ENCODE measurements at regions not wholly inside any gene's neighbourhood (a gene's known extent, or its start where the extent isn't known, plus 50 kb on each side); places are given as distances from the start of the nearest gene placed in this dataset.

DNA sequence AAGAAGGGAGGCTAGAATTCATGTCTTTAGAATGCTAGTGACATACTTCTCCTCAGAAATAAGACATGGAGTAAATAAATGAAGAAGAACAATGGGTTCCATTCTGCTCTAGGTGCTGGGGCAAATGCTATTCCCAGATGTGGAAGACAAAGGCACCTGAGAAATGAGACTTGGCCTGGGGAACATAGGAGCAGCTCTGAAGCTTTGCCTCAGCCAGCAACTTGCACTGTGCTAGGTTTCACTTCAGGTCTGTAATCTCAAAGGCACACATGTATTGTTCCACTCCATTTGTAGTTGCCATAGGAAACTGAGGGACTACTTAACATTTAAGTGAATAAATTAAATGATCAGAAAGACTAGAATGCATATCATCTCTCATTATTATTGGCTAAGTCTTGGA is 538.9 kb upstream of the REG3G start:
- TF ChIP-seq SP1 (IDR thresholded peaks at IDR 0.05) (no peak), SP1 (CRISPR knock-in tag; IDR thresholded peaks at IDR 0.05) (no peak), SALL1 (CRISPR knock-in tag; IDR thresholded peaks at IDR 0.05) (no peak), NFIC (IDR thresholded peaks at IDR 0.05; ENCODE audit: low read length) (no peak), MAFK (conservative IDR thresholded peaks at IDR 0.05 in 1 of 2, IDR thresholded peaks at IDR 0.05 in 1 of 2; ENCODE audit: low read length in 2 of 2) (no peak), TEAD2 (CRISPR knock-in tag; IDR thresholded peaks at IDR 0.05) (no peak), YY1 (IDR thresholded peaks at IDR 0.05; ENCODE audit: insufficient read depth, insufficient replicate concordance, low read depth, low read length) (no peak), EP300 (IDR thresholded peaks at IDR 0.05; ENCODE audit: low read depth in 2 of 2, low read length in 2 of 2) (no peak), EP300 (CRISPR knock-in tag; IDR thresholded peaks at IDR 0.05; ENCODE audit: borderline replicate concordance) (no peak)
- TF ChIP-seq, protein P1, sequence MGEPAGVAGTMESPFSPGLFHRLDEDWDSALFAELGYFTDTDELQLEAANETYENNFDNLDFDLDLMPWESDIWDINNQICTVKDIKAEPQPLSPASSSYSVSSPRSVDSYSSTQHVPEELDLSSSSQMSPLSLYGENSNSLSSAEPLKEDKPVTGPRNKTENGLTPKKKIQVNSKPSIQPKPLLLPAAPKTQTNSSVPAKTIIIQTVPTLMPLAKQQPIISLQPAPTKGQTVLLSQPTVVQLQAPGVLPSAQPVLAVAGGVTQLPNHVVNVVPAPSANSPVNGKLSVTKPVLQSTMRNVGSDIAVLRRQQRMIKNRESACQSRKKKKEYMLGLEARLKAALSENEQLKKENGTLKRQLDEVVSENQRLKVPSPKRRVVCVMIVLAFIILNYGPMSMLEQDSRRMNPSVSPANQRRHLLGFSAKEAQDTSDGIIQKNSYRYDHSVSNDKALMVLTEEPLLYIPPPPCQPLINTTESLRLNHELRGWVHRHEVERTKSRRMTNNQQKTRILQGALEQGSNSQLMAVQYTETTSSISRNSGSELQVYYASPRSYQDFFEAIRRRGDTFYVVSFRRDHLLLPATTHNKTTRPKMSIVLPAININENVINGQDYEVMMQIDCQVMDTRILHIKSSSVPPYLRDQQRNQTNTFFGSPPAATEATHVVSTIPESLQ (CRISPR knock-in tag; conservative IDR thresholded peaks at IDR 0.05) = no peak

Data from HepG2 (cell line).